Breast epithelium (tissue), 4 donors: ENCODE measurements at regions not wholly inside any gene's neighbourhood (a gene's known extent, or its start where the extent isn't known, plus 50 kb on each side); places are given as distances from the start of the nearest gene placed in this dataset.

ENCODE experiments used
- DNase-seq, 2 donors: peaks; one replicate each; pipeline ENCODE4 v3.0.0-alpha.2; 2019; ENCODE audit warnings: low spot score in 2 of 2
- H3K27ac ChIP-seq, 2 donors: fragments of 200-600 bp; sonication (generic) in 1 of 2; one replicate each; pipeline ENCODE4 v1.5.1; 2016 to 2019; ENCODE audit warnings: mild to moderate bottlenecking in 1 of 2
- H3K27me3 ChIP-seq, 2 donors: fragments of 200-600 bp; sonication (generic) in 1 of 2; one replicate each; pipeline versions ENCODE4 v1.5.1 to v1.6.0; 2017 to 2019; ENCODE audit warnings: control low read depth in 1 of 2, mild to moderate bottlenecking in 1 of 2
- H3K36me3 ChIP-seq: fragments of 200-600 bp; one replicate; pipeline ENCODE4 v1.5.1; 2019
- H3K4me1 ChIP-seq, 2 donors: fragments of 200-600 bp; sonication (generic); one replicate each; pipeline ENCODE4 v1.5.1; 2016 to 2019; ENCODE audit warnings: control low read depth in 1 of 2
- H3K4me3 ChIP-seq, 3 donors: fragments of 200-600 bp; sonication (generic); 1 replicate in 2 of 3; 2 replicates in 1 of 3; pipeline ENCODE4 v1.5.1; 2016 to 2019; ENCODE audit warnings: mild to moderate bottlenecking in 3 of 3, moderate library complexity in 2 of 3
- H3K9me3 ChIP-seq, 2 donors: fragments of 200-600 bp; sonication (generic) in 1 of 2; one replicate each; pipeline ENCODE4 v1.5.1; 2016 to 2019; ENCODE audit warnings: control low read depth in 1 of 2
- CTCF ChIP-seq, 3 donors: fragments of 450-650 bp; IDR thresholded peaks; one replicate each; pipeline ENCODE4 v1.5.1; 2016 to 2017; ENCODE audit warnings: antibody characterized with exemption in 3 of 3, mild to moderate bottlenecking in 3 of 3, moderate library complexity in 3 of 3
- POLR2A ChIP-seq: fragments of 450-650 bp; IDR thresholded peaks from one replicate; pipeline ENCODE4 v1.6.1; 2016; ENCODE audit warnings: antibody characterized with exemption, mild to moderate bottlenecking, moderate library complexity
- POLR2AphosphoS5 ChIP-seq, 3 donors: sonication (generic); formaldehyde crosslinking; IDR thresholded peaks; one replicate each; pipeline ENCODE4 v1.6.1; 2017; ENCODE audit warnings: antibody characterized with exemption in 3 of 3
- intact Hi-C: fragments of 100-400 bp; cut with DNase I; formaldehyde crosslinking; loops from one replicate; pipeline ENCODE4 v1.15.1; 2023; ENCODE audit warnings: low total_unique reads

GRCh38 chr22:48464246-48464645 is 1363.4 kb downstream of the BRD1 start:
- Histone ChIP-seq H3K27ac (no peak overlapping the region), H3K9me3 (no peaks in the 10 kb centered on the region), H3K36me3 (no peaks in the 10 kb centered on the region), H3K4me3 (no peak overlapping the region), H3K27me3 (peaks cover 0 to 43% of the 10 kb centered on the region in 2 donors), H3K4me1 (no peaks in the 10 kb centered on the region)
- DNase-seq: no peak
- intact Hi-C loops: no loop called here
- TF ChIP-seq POLR2AphosphoS5 (IDR thresholded peaks at IDR 0.05) (no peak), CTCF (IDR thresholded peaks at IDR 0.05) (no peak), POLR2A (no peak)

GRCh38 chr22:48459859-48460823 is 1367.5 kb downstream of the BRD1 start:
- Histone ChIP-seq H3K4me1 (no peaks in the 10 kb centered on the region), H3K4me3 (no peak overlapping the region), H3K9me3 (no peaks in the 10 kb centered on the region), H3K27ac (no peak overlapping the region), H3K36me3 (no peaks in the 10 kb centered on the region), H3K27me3 (peaks cover 0 to 53% of the 10 kb centered on the region in 2 donors)
- intact Hi-C loops: no loop called here
- peak in 1 of 2 donors; percentile 40 for DNase-seq
- TF ChIP-seq POLR2A (no peak), CTCF (IDR thresholded peaks at IDR 0.05) (no peak), POLR2AphosphoS5 (IDR thresholded peaks at IDR 0.05) (no peak)

- DNase-seq: no peak
- no peaks in the 10 kb centered on the region for H3K4me1 ChIP-seq
- intact Hi-C loops: no loop called here
- TF ChIP-seq POLR2A (no peak), CTCF (IDR thresholded peaks at IDR 0.05) (no peak), POLR2AphosphoS5 (IDR thresholded peaks at IDR 0.05) (no peak)
- no peak overlapping the region for H3K27ac ChIP-seq
- no peak overlapping the region for H3K4me3 ChIP-seq
- H3K9me3 ChIP-seq: no peaks in the 10 kb centered on the region
- H3K27me3 ChIP-seq: peaks cover 0 to 46% of the 10 kb centered on the region in 2 donors
- no peaks in the 10 kb centered on the region for H3K36me3 ChIP-seq
Observed at GRCh38 chr22:48459259-48459658, 1368.4 kb downstream of the BRD1 start.

GRCh38 chr22:48456449-48456848 is 1371.2 kb downstream of the BRD1 start:
- Histone ChIP-seq H3K9me3 (no peaks in the 10 kb centered on the region), H3K4me3 (no peak overlapping the region), H3K4me1 (no peaks in the 10 kb centered on the region), H3K27me3 (peaks cover 0 to 39% of the 10 kb centered on the region in 2 donors), H3K36me3 (no peaks in the 10 kb centered on the region), H3K27ac (no peak overlapping the region)
- DNase-seq: no peak
- intact Hi-C loops: no loop called here
- TF ChIP-seq CTCF (IDR thresholded peaks at IDR 0.05) (no peak), POLR2A (no peak), POLR2AphosphoS5 (IDR thresholded peaks at IDR 0.05) (no peak)

- peak in 1 of 2 donors; percentile 34 for DNase-seq
- no peaks in the 10 kb centered on the region for H3K9me3 ChIP-seq
- no peak overlapping the region for H3K4me3 ChIP-seq
- no peaks in the 10 kb centered on the region for H3K36me3 ChIP-seq
- TF ChIP-seq POLR2AphosphoS5 (IDR thresholded peaks at IDR 0.05) (no peak), CTCF (IDR thresholded peaks at IDR 0.05) (no peak), POLR2A (no peak)
- H3K27me3 ChIP-seq: peaks cover 0 to 31% of the 10 kb centered on the region in 2 donors
- no peak overlapping the region for H3K27ac ChIP-seq
- intact Hi-C loops: no loop called here
- H3K4me1 ChIP-seq: no peaks in the 10 kb centered on the region
Observed at GRCh38 chr22:48453751-48454485, 1373.8 kb downstream of the BRD1 start.
